ENCODE measurements at regions not wholly inside any gene's neighbourhood (a gene's known extent, or its start where the extent isn't known, plus 50 kb on each side); places are given as distances from the start of the nearest gene placed in this dataset.

DNA sequence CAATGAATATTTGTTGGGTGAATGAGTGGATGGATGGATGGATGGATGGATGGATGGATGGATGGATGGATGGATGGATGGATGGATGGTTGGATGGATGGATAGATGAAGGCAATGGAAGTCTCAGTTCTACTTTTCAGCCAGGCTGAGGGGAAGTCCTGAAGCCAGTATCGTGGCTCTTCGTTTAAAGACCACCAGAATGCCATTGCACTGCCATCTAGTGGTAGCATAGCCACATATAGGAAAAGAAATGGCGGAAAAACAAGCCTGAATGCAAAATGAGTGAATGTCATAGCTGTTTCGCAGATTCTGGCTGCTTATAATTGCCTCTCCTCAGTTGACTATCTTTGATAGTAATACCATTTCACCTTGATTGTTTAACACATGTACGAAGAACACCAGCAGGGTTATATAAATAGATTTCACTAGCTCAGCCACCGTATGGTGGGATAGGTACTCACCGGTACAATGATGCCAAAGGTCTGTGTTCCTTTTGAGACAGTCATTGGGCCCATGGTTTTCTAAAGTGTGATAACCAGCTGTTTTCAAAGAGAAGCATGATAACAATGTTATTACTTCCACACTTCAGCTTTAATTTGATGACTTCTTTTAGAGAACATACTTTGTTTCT lies 62.3 kb upstream of the GREB1L start:
- DNase-seq (ENCODE audit: low read depth): peak; percentile 49
- in situ Hi-C loops (cut with HindIII; ENCODE audit: low sequenced_read_pairs): no loop called here
- H3K4me3 ChIP-seq (ENCODE audit: low read depth, low read length): no peak overlapping the region
- TF ChIP-seq, protein P1, sequence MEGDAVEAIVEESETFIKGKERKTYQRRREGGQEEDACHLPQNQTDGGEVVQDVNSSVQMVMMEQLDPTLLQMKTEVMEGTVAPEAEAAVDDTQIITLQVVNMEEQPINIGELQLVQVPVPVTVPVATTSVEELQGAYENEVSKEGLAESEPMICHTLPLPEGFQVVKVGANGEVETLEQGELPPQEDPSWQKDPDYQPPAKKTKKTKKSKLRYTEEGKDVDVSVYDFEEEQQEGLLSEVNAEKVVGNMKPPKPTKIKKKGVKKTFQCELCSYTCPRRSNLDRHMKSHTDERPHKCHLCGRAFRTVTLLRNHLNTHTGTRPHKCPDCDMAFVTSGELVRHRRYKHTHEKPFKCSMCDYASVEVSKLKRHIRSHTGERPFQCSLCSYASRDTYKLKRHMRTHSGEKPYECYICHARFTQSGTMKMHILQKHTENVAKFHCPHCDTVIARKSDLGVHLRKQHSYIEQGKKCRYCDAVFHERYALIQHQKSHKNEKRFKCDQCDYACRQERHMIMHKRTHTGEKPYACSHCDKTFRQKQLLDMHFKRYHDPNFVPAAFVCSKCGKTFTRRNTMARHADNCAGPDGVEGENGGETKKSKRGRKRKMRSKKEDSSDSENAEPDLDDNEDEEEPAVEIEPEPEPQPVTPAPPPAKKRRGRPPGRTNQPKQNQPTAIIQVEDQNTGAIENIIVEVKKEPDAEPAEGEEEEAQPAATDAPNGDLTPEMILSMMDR (IDR thresholded peaks at IDR 0.05; ENCODE audit: low read depth, low read length, missing control alignments): peak; percentile 81

DNA sequence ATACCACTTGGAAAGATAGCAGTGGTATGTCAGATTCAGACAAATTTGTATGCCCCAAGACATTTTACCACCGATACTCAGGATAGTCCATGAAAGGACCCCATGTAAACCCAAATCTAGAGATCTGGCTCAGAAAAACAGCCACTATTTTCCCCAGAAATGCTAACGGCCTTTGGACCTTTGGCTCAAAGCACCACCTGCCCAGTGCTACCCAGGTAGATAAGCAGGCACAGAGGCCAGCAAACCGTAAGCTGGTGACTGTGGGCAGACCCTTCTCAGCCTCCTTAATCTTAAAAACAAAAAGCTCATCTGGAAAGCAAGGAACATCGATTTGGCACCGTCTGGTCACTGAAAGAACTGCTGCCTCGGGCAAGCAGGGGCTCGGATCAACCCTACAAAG lies 61.4 kb upstream of the GREB1L start:
- TF ChIP-seq, protein P1 (IDR thresholded peaks at IDR 0.05; ENCODE audit: low read depth, low read length, missing control alignments): no peak
- DNase-seq (ENCODE audit: low read depth): no peak
- no peak overlapping the region for H3K4me3 ChIP-seq (ENCODE audit: low read depth, low read length)
- in situ Hi-C loops (cut with HindIII; ENCODE audit: low sequenced_read_pairs): no loop called here

DNA sequence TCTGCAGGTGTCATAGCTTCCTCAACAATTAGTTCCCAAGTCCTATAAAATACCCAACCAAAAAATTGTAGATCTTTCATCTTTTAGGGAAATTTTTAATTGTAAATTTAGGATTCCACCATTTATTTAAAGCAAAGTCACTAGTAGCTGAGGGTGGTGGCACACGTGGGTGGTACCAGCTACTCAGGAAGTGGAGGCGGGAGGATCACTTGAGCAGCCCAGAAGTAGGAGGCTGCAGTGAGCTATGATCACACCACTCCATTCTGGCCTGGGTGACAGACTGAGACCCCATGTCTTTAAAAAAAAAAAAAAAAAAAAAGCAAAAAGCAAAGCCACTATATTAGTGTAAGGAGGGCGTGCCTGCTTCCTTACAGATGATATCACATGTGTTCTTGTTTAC lies 60.3 kb upstream of the GREB1L start:
- no peak for DNase-seq (ENCODE audit: low read depth)
- TF ChIP-seq, protein P1 (IDR thresholded peaks at IDR 0.05; ENCODE audit: low read depth, low read length, missing control alignments): no peak
- H3K4me3 ChIP-seq (ENCODE audit: low read depth, low read length): no peak overlapping the region
- in situ Hi-C loops (cut with HindIII; ENCODE audit: low sequenced_read_pairs): no loop called here

DNA sequence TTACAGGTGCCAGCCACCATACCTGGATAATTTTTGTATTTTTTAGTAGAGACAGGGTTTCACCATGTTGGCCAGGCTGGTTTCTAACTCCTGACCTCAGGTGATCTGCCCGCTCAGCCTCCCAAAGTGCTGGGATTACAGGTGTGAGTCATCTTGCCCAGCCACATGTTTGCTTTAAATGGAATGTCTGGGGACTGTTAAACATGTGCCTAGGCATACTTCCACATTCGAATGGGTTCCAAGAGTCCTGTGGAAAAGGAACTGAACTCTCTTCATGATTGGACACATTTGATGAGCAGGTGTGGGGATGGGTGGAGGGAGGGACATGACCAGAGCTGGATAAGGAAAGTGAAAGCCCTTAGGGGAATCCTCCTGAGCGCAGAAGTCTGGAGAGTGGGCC lies 58.4 kb upstream of the GREB1L start:
- TF ChIP-seq, protein P1 (IDR thresholded peaks at IDR 0.05; ENCODE audit: low read depth, low read length, missing control alignments): no peak
- in situ Hi-C loops (cut with HindIII; ENCODE audit: low sequenced_read_pairs): no loop called here
- DNase-seq (ENCODE audit: low read depth): no peak
- no peak overlapping the region for H3K4me3 ChIP-seq (ENCODE audit: low read depth, low read length)

DNA sequence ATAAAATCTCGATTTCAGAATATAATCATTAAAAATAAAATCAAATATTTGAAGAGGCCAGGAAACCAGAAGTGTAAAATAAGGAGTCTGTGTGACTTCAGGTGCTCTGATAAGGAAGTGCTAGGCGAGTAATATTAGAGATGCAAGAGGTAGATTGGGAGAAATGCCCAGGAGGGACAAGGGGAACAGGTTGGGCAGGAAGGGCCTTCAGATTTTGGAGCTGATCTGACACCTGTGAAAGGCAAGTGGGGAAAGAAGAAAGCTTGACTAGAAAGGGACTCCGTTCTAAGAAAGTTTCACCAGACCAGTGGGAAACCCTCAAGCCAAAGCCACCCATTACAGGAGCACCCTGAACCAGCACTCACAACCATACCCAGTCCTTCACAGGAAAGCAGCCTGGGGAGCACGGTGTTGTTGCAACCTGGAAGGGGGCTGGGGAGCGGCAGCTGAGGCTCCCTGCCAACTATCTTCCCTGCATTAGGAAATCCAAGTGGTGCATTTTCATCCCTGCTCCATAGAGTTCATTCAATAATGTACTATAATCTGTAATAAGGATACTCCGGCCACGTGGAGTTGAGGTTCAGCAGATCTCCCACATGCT lies 57.5 kb upstream of the GREB1L start:
- no peak overlapping the region for H3K4me3 ChIP-seq (ENCODE audit: low read depth, low read length)
- in situ Hi-C loops (cut with HindIII; ENCODE audit: low sequenced_read_pairs): no loop called here
- DNase-seq (ENCODE audit: low read depth): no peak
- TF ChIP-seq, protein P1 (IDR thresholded peaks at IDR 0.05; ENCODE audit: low read depth, low read length, missing control alignments): no peak

DNA sequence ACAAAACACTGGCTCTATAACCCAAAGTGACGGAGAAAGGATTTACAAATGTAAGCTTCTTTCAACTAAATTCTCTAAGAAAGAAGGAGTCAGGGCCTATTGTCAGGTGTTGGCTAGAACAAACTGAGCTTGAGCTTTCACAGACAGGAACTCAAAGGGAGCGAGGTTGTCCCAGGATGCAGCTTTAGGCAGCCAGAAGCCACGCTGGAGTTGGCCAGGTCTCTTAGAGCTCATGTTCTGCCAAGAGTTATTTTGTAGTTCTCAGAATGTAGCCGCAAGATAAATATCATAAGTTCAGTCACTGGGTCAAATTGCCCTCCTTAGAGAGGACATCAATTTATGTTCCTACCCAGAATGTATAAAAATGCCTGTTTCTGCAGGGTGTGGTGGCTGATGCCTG lies 54.1 kb upstream of the GREB1L start:
- TF ChIP-seq, protein P1 (IDR thresholded peaks at IDR 0.05; ENCODE audit: low read depth, low read length, missing control alignments): no peak
- in situ Hi-C loops (cut with HindIII; ENCODE audit: low sequenced_read_pairs): no loop called here
- no peak overlapping the region for H3K4me3 ChIP-seq (ENCODE audit: low read depth, low read length)
- no peak for DNase-seq (ENCODE audit: low read depth)
